Parathyroid adenoma (tissue), 2 donors: ENCODE measurements at regions not wholly inside any gene's neighbourhood (a gene's known extent, or its start where the extent isn't known, plus 50 kb on each side); places are given as distances from the start of the nearest gene placed in this dataset.

Experiments used
- H2AFZ ChIP-seq: fragments of 300-600 bp; sonication (generic); one replicate; pipeline ENCODE4 v1.7.0; 2017; ENCODE audit warnings: antibody characterized with exemption, mild to moderate bottlenecking
- H3K27ac ChIP-seq: fragments of 300-600 bp; sonication (generic); one replicate; pipeline ENCODE4 v1.7.0; 2017
- H3K27me3 ChIP-seq: fragments of 300-600 bp; sonication (generic); one replicate; pipeline ENCODE4 v1.7.0; 2017; ENCODE audit warnings: low read length; ENCODE audit not compliant: control insufficient read depth, insufficient read depth
- H3K36me3 ChIP-seq: fragments of 300-600 bp; sonication (generic); one replicate; pipeline ENCODE4 v1.7.0; 2017; ENCODE audit warnings: low read length; ENCODE audit not compliant: control insufficient read depth, insufficient read depth
- H3K4me1 ChIP-seq: fragments of 300-600 bp; sonication (generic); one replicate; pipeline ENCODE4 v1.7.0; 2017; ENCODE audit warnings: control low read depth
- H3K4me2 ChIP-seq: fragments of 300-600 bp; sonication (generic); one replicate; pipeline ENCODE4 v1.7.0; 2017; ENCODE audit warnings: low read length
- H3K4me3 ChIP-seq: fragments of 300-600 bp; sonication (generic); one replicate; pipeline ENCODE4 v1.7.0; 2017; ENCODE audit warnings: low read depth, low read length
- H3K79me2 ChIP-seq: fragments of 300-600 bp; sonication (generic); one replicate; pipeline ENCODE4 v1.7.0; 2017; ENCODE audit warnings: control low read depth
- H3K9ac ChIP-seq: fragments of 300-600 bp; sonication (generic); one replicate; pipeline ENCODE4 v1.7.0; 2017; ENCODE audit warnings: mild to moderate bottlenecking
- H3K9me3 ChIP-seq: fragments of 300-600 bp; sonication (generic); one replicate; pipeline ENCODE4 v1.7.0; 2017; ENCODE audit warnings: low read length; ENCODE audit not compliant: control insufficient read depth
- TF ChIP-seq, protein P1 (sequence below): fragments of 300-600 bp; sonication (generic); IDR thresholded peaks from one replicate; pipeline ENCODE4 v1.7.0; 2017; ENCODE audit warnings: antibody characterized with exemption, mild to moderate bottlenecking
- donor health status: primary hyperparathyroidism.

DNA sequence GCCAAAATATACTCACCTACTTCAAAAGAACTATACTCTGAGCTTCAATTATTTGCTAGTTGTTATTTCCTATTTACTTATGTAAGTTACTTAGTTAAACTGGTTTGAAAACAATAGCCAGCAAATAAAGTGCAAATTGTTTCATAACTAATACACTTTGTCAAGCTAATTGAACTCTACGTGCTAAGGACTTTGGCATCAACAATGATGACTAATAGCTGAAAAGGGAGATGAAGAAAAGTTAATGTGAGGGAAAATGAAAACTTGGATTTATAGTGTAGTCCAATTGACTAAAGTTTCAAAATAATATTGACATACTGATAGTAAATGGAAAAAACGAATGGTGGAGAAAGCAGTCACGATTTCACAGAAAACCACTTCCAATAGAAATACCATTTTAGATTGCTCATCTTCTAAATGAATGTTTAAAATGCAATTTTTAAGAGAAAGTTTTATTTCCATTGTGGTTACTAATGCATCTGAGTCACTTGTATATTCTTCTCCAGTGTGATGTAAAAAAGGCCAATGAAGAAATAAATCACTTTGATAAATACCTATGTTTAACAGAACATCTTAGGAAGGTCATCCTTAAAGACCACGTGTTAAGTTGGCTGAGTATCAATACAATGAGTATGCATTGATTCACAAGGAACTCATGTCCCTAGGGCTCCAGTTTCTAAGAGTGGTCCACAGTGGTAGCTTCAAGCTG lies 455.2 kb downstream of the LTN1 start:
- no peaks in the 10 kb centered on the region for H3K4me1 ChIP-seq
- no peak overlapping the region for H3K4me2 ChIP-seq
- no peaks in the 10 kb centered on the region for H3K79me2 ChIP-seq
- no peak overlapping the region for H3K9ac ChIP-seq
- no peaks in the 10 kb centered on the region for H3K9me3 ChIP-seq
- H3K27me3 ChIP-seq, result no peaks in the 10 kb centered on the region
- H2AFZ ChIP-seq, result no peak overlapping the region
- no peak overlapping the region for H3K27ac ChIP-seq
- TF ChIP-seq, protein P1, sequence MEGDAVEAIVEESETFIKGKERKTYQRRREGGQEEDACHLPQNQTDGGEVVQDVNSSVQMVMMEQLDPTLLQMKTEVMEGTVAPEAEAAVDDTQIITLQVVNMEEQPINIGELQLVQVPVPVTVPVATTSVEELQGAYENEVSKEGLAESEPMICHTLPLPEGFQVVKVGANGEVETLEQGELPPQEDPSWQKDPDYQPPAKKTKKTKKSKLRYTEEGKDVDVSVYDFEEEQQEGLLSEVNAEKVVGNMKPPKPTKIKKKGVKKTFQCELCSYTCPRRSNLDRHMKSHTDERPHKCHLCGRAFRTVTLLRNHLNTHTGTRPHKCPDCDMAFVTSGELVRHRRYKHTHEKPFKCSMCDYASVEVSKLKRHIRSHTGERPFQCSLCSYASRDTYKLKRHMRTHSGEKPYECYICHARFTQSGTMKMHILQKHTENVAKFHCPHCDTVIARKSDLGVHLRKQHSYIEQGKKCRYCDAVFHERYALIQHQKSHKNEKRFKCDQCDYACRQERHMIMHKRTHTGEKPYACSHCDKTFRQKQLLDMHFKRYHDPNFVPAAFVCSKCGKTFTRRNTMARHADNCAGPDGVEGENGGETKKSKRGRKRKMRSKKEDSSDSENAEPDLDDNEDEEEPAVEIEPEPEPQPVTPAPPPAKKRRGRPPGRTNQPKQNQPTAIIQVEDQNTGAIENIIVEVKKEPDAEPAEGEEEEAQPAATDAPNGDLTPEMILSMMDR, result no peak
- no peaks in the 10 kb centered on the region for H3K36me3 ChIP-seq
- H3K4me3 ChIP-seq, result no peak overlapping the region

DNA sequence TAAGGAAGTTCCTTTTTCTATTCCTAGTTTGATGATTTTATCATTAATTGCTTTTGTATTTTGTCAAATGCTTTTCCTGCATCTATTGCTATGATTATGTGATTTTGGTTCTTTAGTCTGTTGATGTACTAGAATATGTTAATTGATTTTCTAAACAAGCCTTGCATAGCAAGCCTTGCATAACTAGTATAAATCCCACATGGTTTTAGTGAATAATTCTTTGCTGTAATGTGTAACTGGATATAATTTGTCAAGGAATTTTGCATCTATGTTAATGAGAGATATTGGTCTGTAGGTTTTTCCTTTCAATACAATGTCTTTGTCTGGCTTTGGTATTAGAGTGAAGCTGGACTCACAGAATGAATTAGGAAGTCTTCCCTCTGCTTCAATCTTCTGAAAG lies 460.2 kb downstream of the LTN1 start:
- H3K4me2 ChIP-seq, result no peak overlapping the region
- no peaks in the 10 kb centered on the region for H3K4me1 ChIP-seq
- H2AFZ ChIP-seq, result no peak overlapping the region
- H3K79me2 ChIP-seq, result no peaks in the 10 kb centered on the region
- no peak overlapping the region for H3K9ac ChIP-seq
- no peak overlapping the region for H3K4me3 ChIP-seq
- H3K36me3 ChIP-seq, result no peaks in the 10 kb centered on the region
- no peak overlapping the region for H3K27ac ChIP-seq
- H3K9me3 ChIP-seq, result no peaks in the 10 kb centered on the region
- TF ChIP-seq, protein P1, result no peak
- H3K27me3 ChIP-seq, result no peaks in the 10 kb centered on the region

DNA sequence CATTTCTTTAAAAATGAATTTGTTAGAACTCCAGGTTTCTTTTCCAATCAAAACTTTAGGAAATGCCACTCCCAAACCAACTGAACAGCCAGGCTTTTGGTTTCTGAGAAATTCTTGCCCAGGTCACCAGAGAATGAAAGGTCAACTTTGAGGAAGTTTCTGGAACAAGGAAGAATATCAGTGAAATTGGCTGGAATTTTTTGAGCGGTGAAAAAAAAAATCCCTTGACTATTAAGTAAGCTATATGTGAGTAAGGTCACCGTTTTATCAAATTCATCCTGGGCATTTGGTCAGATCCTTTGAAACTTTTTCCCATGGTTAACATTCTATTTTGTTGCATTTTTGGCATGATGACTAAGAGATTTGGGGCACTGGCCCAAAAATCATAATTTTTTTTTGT lies 469.3 kb downstream of the LTN1 start:
- H3K4me2 ChIP-seq, result no peak overlapping the region
- H3K27ac ChIP-seq, result no peak overlapping the region
- no peaks in the 10 kb centered on the region for H3K79me2 ChIP-seq
- H2AFZ ChIP-seq, result no peak overlapping the region
- no peaks in the 10 kb centered on the region for H3K9me3 ChIP-seq
- no peaks in the 10 kb centered on the region for H3K27me3 ChIP-seq
- H3K9ac ChIP-seq, result no peak overlapping the region
- H3K4me1 ChIP-seq, result no peaks in the 10 kb centered on the region
- no peaks in the 10 kb centered on the region for H3K36me3 ChIP-seq
- TF ChIP-seq, protein P1, result no peak
- H3K4me3 ChIP-seq, result no peak overlapping the region

DNA sequence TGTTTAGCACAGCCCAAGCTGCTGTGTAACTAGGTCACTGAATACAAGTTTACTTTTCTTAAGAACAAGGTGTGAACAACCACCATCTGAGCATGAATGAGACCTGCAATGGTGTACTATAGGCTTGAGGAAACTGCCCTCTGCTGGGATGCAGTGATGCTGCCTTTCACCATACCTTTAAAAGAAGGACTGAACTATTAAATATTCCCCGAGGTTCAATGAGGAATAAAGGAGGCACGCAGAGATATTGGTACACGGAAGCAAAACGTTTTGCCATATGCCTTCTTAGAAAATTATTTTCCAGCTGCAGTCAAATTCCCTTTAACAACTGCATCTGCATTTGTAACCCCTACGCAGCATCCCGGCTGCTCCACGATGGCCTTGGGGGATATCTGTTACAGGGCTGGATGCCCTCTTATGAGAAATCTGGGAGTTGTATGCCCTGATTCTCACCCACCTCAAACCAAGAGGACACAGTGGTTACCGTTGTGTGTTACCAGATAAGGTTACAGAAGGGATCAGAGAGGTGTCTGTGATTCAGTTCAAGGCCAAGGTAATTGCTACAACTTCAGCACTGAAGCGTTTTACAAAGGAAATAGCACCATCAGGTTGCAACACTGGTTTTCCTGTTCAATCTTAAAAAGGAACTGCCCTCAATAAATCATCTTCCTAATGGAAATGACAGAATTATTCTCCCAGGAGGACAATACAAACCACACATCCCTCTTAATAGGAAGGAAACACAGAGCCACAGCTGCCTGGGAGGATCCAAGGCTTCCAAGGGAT lies 470.5 kb downstream of the LTN1 start:
- no peak overlapping the region for H3K9ac ChIP-seq
- H3K4me3 ChIP-seq, result no peak overlapping the region
- no peak overlapping the region for H2AFZ ChIP-seq
- H3K79me2 ChIP-seq, result no peaks in the 10 kb centered on the region
- no peaks in the 10 kb centered on the region for H3K36me3 ChIP-seq
- no peaks in the 10 kb centered on the region for H3K27me3 ChIP-seq
- no peak overlapping the region for H3K4me2 ChIP-seq
- no peaks in the 10 kb centered on the region for H3K4me1 ChIP-seq
- no peak overlapping the region for H3K27ac ChIP-seq
- H3K9me3 ChIP-seq, result no peaks in the 10 kb centered on the region
- TF ChIP-seq, protein P1, result no peak
